ENCODE measurements at regions not wholly inside any gene's neighbourhood (a gene's known extent, or its start where the extent isn't known, plus 50 kb on each side); places are given as distances from the start of the nearest gene placed in this dataset.

- Histone ChIP-seq H3K27me3 (replicated peaks; ENCODE audit: insufficient read depth, low read length) (no peaks in the 10 kb centered on the region), H3K9me2 (replicated peaks; ENCODE audit: insufficient read depth, low read length) (no peaks in the 10 kb centered on the region), H3K9ac (ENCODE audit: low read length) (no peak overlapping the region), H3F3A (ENCODE audit: insufficient read depth, low read length) (no peaks in the 10 kb centered on the region), H4K20me1 (ENCODE audit: insufficient read depth, low read length) (no peaks in the 10 kb centered on the region), H3K4me3 (ENCODE audit: low read length) (no peak overlapping the region), H3K36me3 (replicated peaks; ENCODE audit: insufficient read depth, low read length) (no peaks in the 10 kb centered on the region), H3K27ac (ENCODE audit: low read length) (no peak overlapping the region), H3K4me1 (ENCODE audit: low read length) (no peaks in the 10 kb centered on the region), H3K9me3 (replicated peaks; ENCODE audit: insufficient read depth, low read length) (no peaks in the 10 kb centered on the region), H3K4me2 (ENCODE audit: low read depth, low read length) (no peak overlapping the region), H2AFZ (ENCODE audit: low read length) (no peak overlapping the region), H3K79me2 (ENCODE audit: low read length) (no peaks in the 10 kb centered on the region)
- no peak for DNase-seq
- TF ChIP-seq EZH2phosphoT487 (IDR thresholded peaks at IDR 0.05; ENCODE audit: low read length) (no peak), EZH2 (optimal IDR thresholded peaks at IDR 0.05; ENCODE audit: low read depth, low read length) (no peak), CTCF (IDR thresholded peaks at IDR 0.05; ENCODE audit: low read length) (no peak)
Observed at GRCh38 chr16:48936811-48937210, 326.8 kb upstream of the N4BP1 start.

GRCh38 chr16:48932216-48932855 lies 322.4 kb upstream of the N4BP1 start:
- no peaks in the 10 kb centered on the region for H4K20me1 ChIP-seq (ENCODE audit: insufficient read depth, low read length)
- no peaks in the 10 kb centered on the region for H3K4me1 ChIP-seq (ENCODE audit: low read length)
- no peaks in the 10 kb centered on the region for H3K36me3 ChIP-seq (replicated peaks; ENCODE audit: insufficient read depth, low read length)
- H3K4me2 ChIP-seq (ENCODE audit: low read depth, low read length) = no peak overlapping the region
- no peaks in the 10 kb centered on the region for H3K9me2 ChIP-seq (replicated peaks; ENCODE audit: insufficient read depth, low read length)
- H2AFZ ChIP-seq (ENCODE audit: low read length) = no peak overlapping the region
- H3K27me3 ChIP-seq (replicated peaks; ENCODE audit: insufficient read depth, low read length) = no peaks in the 10 kb centered on the region
- no peak for DNase-seq
- no peak overlapping the region for H3K9ac ChIP-seq (ENCODE audit: low read length)
- H3K79me2 ChIP-seq (ENCODE audit: low read length) = no peaks in the 10 kb centered on the region
- no peaks in the 10 kb centered on the region for H3K9me3 ChIP-seq (replicated peaks; ENCODE audit: insufficient read depth, low read length)
- no peaks in the 10 kb centered on the region for H3F3A ChIP-seq (ENCODE audit: insufficient read depth, low read length)
- no peak for TF ChIP-seq CTCF (IDR thresholded peaks at IDR 0.05; ENCODE audit: low read length)
- no peak overlapping the region for H3K27ac ChIP-seq (ENCODE audit: low read length)
- H3K4me3 ChIP-seq (ENCODE audit: low read length) = no peak overlapping the region

- no peak overlapping the region for H3K4me3 ChIP-seq (ENCODE audit: low read length)
- no peaks in the 10 kb centered on the region for H4K20me1 ChIP-seq (ENCODE audit: insufficient read depth, low read length)
- H3K4me1 ChIP-seq (ENCODE audit: low read length) = no peaks in the 10 kb centered on the region
- no peak overlapping the region for H3K9ac ChIP-seq (ENCODE audit: low read length)
- H3K9me3 ChIP-seq (replicated peaks; ENCODE audit: insufficient read depth, low read length) = no peaks in the 10 kb centered on the region
- H3K27ac ChIP-seq (ENCODE audit: low read length) = no peak overlapping the region
- no peaks in the 10 kb centered on the region for H3K27me3 ChIP-seq (replicated peaks; ENCODE audit: insufficient read depth, low read length)
- no peaks in the 10 kb centered on the region for H3F3A ChIP-seq (ENCODE audit: insufficient read depth, low read length)
- no peaks in the 10 kb centered on the region for H3K79me2 ChIP-seq (ENCODE audit: low read length)
- TF ChIP-seq CTCF (IDR thresholded peaks at IDR 0.05; ENCODE audit: low read length) (no peak), EZH2 (optimal IDR thresholded peaks at IDR 0.05; ENCODE audit: low read depth, low read length) (no peak), EZH2phosphoT487 (IDR thresholded peaks at IDR 0.05; ENCODE audit: low read length) (no peak)
- no peak overlapping the region for H3K4me2 ChIP-seq (ENCODE audit: low read depth, low read length)
- no peak for DNase-seq
- H3K9me2 ChIP-seq (replicated peaks; ENCODE audit: insufficient read depth, low read length) = no peaks in the 10 kb centered on the region
- H2AFZ ChIP-seq (ENCODE audit: low read length) = no peak overlapping the region
- H3K36me3 ChIP-seq (replicated peaks; ENCODE audit: insufficient read depth, low read length) = no peaks in the 10 kb centered on the region
Observed at GRCh38 chr16:48930951-48931553, 321.1 kb upstream of the N4BP1 start.
